ENCODE measurements at regions not wholly inside any gene's neighbourhood (a gene's known extent, or its start where the extent isn't known, plus 50 kb on each side); places are given as distances from the start of the nearest gene placed in this dataset.
"Not testable (repeated sequence)": the region's sequence is repeated elsewhere in the genome, so short reads cannot be mapped to it uniquely, and the experiment has no call there.

- Histone ChIP-seq H3K36me3 (replicated peaks in 1 of 2; ENCODE audit: control insufficient read depth in 2 of 2, insufficient read depth in 2 of 2, low read length in 2 of 2) (no peaks in the 10 kb centered on the region), H2BK12ac (ENCODE audit: low read length) (no peak overlapping the region), H3K4ac (ENCODE audit: low read length) (no peak overlapping the region), H3K4me1 (ENCODE audit: control insufficient read depth in 2 of 2, insufficient read depth in 1 of 2, low read depth in 1 of 2, low read length in 2 of 2) (peaks cover 0 to 3% of the 10 kb centered on the region in 2 donors), H3K23ac (ENCODE audit: low read depth, low read length, poor library complexity) (no peak overlapping the region), H3K18ac (ENCODE audit: low read length) (no peak overlapping the region), H2BK15ac (ENCODE audit: low read length) (no peak overlapping the region), H3K14ac (ENCODE audit: low read length) (no peak overlapping the region), H3K27me3 (ENCODE audit: control insufficient read depth in 3 of 3, insufficient read depth in 3 of 3, low read depth in 1 of 3, low read length in 3 of 3) (no peaks in the 10 kb centered on the region), H4K8ac (ENCODE audit: low read depth, low read length) (no peak overlapping the region), H2BK5ac (ENCODE audit: low read length) (no peak overlapping the region), H3K79me1 (ENCODE audit: low read depth, low read length) (no peaks in the 10 kb centered on the region), H3K27ac (replicated peaks; ENCODE audit: low read length) (no peak overlapping the region), H3K9me3 (replicated peaks in 1 of 2; ENCODE audit: control insufficient read depth in 2 of 2, insufficient read depth in 1 of 2, low read depth in 1 of 2, low read length in 2 of 2) (no peaks in the 10 kb centered on the region), H3K4me3 (ENCODE audit: low read length in 2 of 2) (no peak overlapping the region), H3K4me2 (ENCODE audit: insufficient read depth, low read length, poor library complexity, severe bottlenecking) (no peak overlapping the region), H2AK5ac (ENCODE audit: low read depth, low read length) (no peak overlapping the region), H2BK120ac (ENCODE audit: low read depth, low read length) (no peak overlapping the region), H2AFZ (ENCODE audit: low read length) (no peak overlapping the region), H4K91ac (ENCODE audit: low read depth, low read length, poor library complexity) (no peak overlapping the region), H3K9ac (ENCODE audit: low read depth, low read length, poor library complexity) (no peak overlapping the region)
- DNase-seq (ENCODE audit: low spot score): no peak
- WGBS, 2 donors (ENCODE audit: extremely low coverage in 2 of 2, insufficient read length in 2 of 2, insufficient replicate concordance in 1 of 2): no CpG with 5 or more reads among the region's 1 CpG
Measured at GRCh38 chr10:23978317-23978716, 230.6 kb upstream of the KIAA1217 start.

GRCh38 chr10:23980094-23980493 is 228.8 kb upstream of the KIAA1217 start:
- no peak overlapping the region for H4K8ac ChIP-seq (ENCODE audit: low read depth, low read length)
- no peak overlapping the region for H3K4ac ChIP-seq (ENCODE audit: low read length)
- no peaks in the 10 kb centered on the region for H3K36me3 ChIP-seq (replicated peaks in 1 of 2; ENCODE audit: control insufficient read depth in 2 of 2, insufficient read depth in 2 of 2, low read length in 2 of 2)
- no CpG with 5 or more reads among the region's 3 CpGs for WGBS, 2 donors (ENCODE audit: extremely low coverage in 2 of 2, insufficient read length in 2 of 2, insufficient replicate concordance in 1 of 2)
- H3K4me1 ChIP-seq (ENCODE audit: control insufficient read depth in 2 of 2, insufficient read depth in 1 of 2, low read depth in 1 of 2, low read length in 2 of 2): peaks cover 0 to 3% of the 10 kb centered on the region in 2 donors
- no peak overlapping the region for H3K27ac ChIP-seq (replicated peaks; ENCODE audit: low read length)
- H3K9me3 ChIP-seq (replicated peaks in 1 of 2; ENCODE audit: control insufficient read depth in 2 of 2, insufficient read depth in 1 of 2, low read depth in 1 of 2, low read length in 2 of 2): no peaks in the 10 kb centered on the region
- no peak overlapping the region for H2BK120ac ChIP-seq (ENCODE audit: low read depth, low read length)
- H3K9ac ChIP-seq (ENCODE audit: low read depth, low read length, poor library complexity): no peak overlapping the region
- no peak overlapping the region for H3K4me3 ChIP-seq (ENCODE audit: low read length in 2 of 2)
- H3K23ac ChIP-seq (ENCODE audit: low read depth, low read length, poor library complexity): no peak overlapping the region
- no peak overlapping the region for H3K14ac ChIP-seq (ENCODE audit: low read length)
- no peak overlapping the region for H3K4me2 ChIP-seq (ENCODE audit: insufficient read depth, low read length, poor library complexity, severe bottlenecking)
- H2BK12ac ChIP-seq (ENCODE audit: low read length): no peak overlapping the region
- H2AFZ ChIP-seq (ENCODE audit: low read length): no peak overlapping the region
- H4K91ac ChIP-seq (ENCODE audit: low read depth, low read length, poor library complexity): no peak overlapping the region
- H3K79me1 ChIP-seq (ENCODE audit: low read depth, low read length): no peaks in the 10 kb centered on the region
- H3K18ac ChIP-seq (ENCODE audit: low read length): no peak overlapping the region
- no peak overlapping the region for H2BK5ac ChIP-seq (ENCODE audit: low read length)
- H3K27me3 ChIP-seq (ENCODE audit: control insufficient read depth in 3 of 3, insufficient read depth in 3 of 3, low read depth in 1 of 3, low read length in 3 of 3): no peaks in the 10 kb centered on the region
- no peak for DNase-seq (ENCODE audit: low spot score)
- H2AK5ac ChIP-seq (ENCODE audit: low read depth, low read length): no peak overlapping the region
- no peak overlapping the region for H2BK15ac ChIP-seq (ENCODE audit: low read length)

- H2BK5ac ChIP-seq (ENCODE audit: low read length): no peak overlapping the region
- H3K27ac ChIP-seq (replicated peaks; ENCODE audit: low read length): no peak overlapping the region
- H3K27me3 ChIP-seq (ENCODE audit: control insufficient read depth in 3 of 3, insufficient read depth in 3 of 3, low read depth in 1 of 3, low read length in 3 of 3): no peaks in the 10 kb centered on the region
- no peaks in the 10 kb centered on the region for H3K79me1 ChIP-seq (ENCODE audit: low read depth, low read length)
- no peak overlapping the region for H3K23ac ChIP-seq (ENCODE audit: low read depth, low read length, poor library complexity)
- H2BK12ac ChIP-seq (ENCODE audit: low read length): no peak overlapping the region
- no peak overlapping the region for H4K8ac ChIP-seq (ENCODE audit: low read depth, low read length)
- no CpG with 5 or more reads among the region's 3 CpGs for WGBS, 2 donors (ENCODE audit: extremely low coverage in 2 of 2, insufficient read length in 2 of 2, insufficient replicate concordance in 1 of 2)
- H3K4me1 ChIP-seq (ENCODE audit: control insufficient read depth in 2 of 2, insufficient read depth in 1 of 2, low read depth in 1 of 2, low read length in 2 of 2): peaks cover 0 to 3% of the 10 kb centered on the region in 2 donors
- H2AFZ ChIP-seq (ENCODE audit: low read length): no peak overlapping the region
- H2BK15ac ChIP-seq (ENCODE audit: low read length): no peak overlapping the region
- DNase-seq (ENCODE audit: low spot score): no peak
- H3K18ac ChIP-seq (ENCODE audit: low read length): no peak overlapping the region
- no peak overlapping the region for H2BK120ac ChIP-seq (ENCODE audit: low read depth, low read length)
- no peak overlapping the region for H3K9ac ChIP-seq (ENCODE audit: low read depth, low read length, poor library complexity)
- H4K91ac ChIP-seq (ENCODE audit: low read depth, low read length, poor library complexity): no peak overlapping the region
- H3K14ac ChIP-seq (ENCODE audit: low read length): no peak overlapping the region
- no peak overlapping the region for H2AK5ac ChIP-seq (ENCODE audit: low read depth, low read length)
- no peaks in the 10 kb centered on the region for H3K9me3 ChIP-seq (replicated peaks in 1 of 2; ENCODE audit: control insufficient read depth in 2 of 2, insufficient read depth in 1 of 2, low read depth in 1 of 2, low read length in 2 of 2)
- H3K4me3 ChIP-seq (ENCODE audit: low read length in 2 of 2): no peak overlapping the region
- H3K4ac ChIP-seq (ENCODE audit: low read length): no peak overlapping the region
- H3K4me2 ChIP-seq (ENCODE audit: insufficient read depth, low read length, poor library complexity, severe bottlenecking): no peak overlapping the region
- H3K36me3 ChIP-seq (replicated peaks in 1 of 2; ENCODE audit: control insufficient read depth in 2 of 2, insufficient read depth in 2 of 2, low read length in 2 of 2): no peaks in the 10 kb centered on the region
Measured at GRCh38 chr10:23981520-23982309, 227.2 kb upstream of the KIAA1217 start.

- not testable (repeated sequence) for H3K14ac ChIP-seq (ENCODE audit: low read length); H2BK120ac ChIP-seq (ENCODE audit: low read depth, low read length); H3K36me3 ChIP-seq (replicated peaks in 1 of 2; ENCODE audit: control insufficient read depth in 2 of 2, insufficient read depth in 2 of 2, low read length in 2 of 2); H3K4me3 ChIP-seq (ENCODE audit: low read length in 2 of 2); H3K4me2 ChIP-seq (ENCODE audit: insufficient read depth, low read length, poor library complexity, severe bottlenecking); H3K23ac ChIP-seq (ENCODE audit: low read depth, low read length, poor library complexity); H2AK5ac ChIP-seq (ENCODE audit: low read depth, low read length); H3K79me1 ChIP-seq (ENCODE audit: low read depth, low read length); H4K8ac ChIP-seq (ENCODE audit: low read depth, low read length); H3K4ac ChIP-seq (ENCODE audit: low read length); H2BK15ac ChIP-seq (ENCODE audit: low read length); H2AFZ ChIP-seq (ENCODE audit: low read length); H3K27ac ChIP-seq (replicated peaks; ENCODE audit: low read length); H2BK5ac ChIP-seq (ENCODE audit: low read length); H3K9me3 ChIP-seq (replicated peaks in 1 of 2; ENCODE audit: control insufficient read depth in 2 of 2, insufficient read depth in 1 of 2, low read depth in 1 of 2, low read length in 2 of 2); H2BK12ac ChIP-seq (ENCODE audit: low read length); H4K91ac ChIP-seq (ENCODE audit: low read depth, low read length, poor library complexity); DNase-seq (ENCODE audit: low spot score); H3K18ac ChIP-seq (ENCODE audit: low read length); H3K9ac ChIP-seq (ENCODE audit: low read depth, low read length, poor library complexity); H3K27me3 ChIP-seq (ENCODE audit: control insufficient read depth in 3 of 3, insufficient read depth in 3 of 3, low read depth in 1 of 3, low read length in 3 of 3); H3K4me1 ChIP-seq (ENCODE audit: control insufficient read depth in 2 of 2, insufficient read depth in 1 of 2, low read depth in 1 of 2, low read length in 2 of 2)
- WGBS, 2 donors (ENCODE audit: extremely low coverage in 2 of 2, insufficient read length in 2 of 2, insufficient replicate concordance in 1 of 2): no CpG with 5 or more reads among the region's 1 CpG
Measured at GRCh38 chr10:23984405-23984804, 224.5 kb upstream of the KIAA1217 start.
